GM12878 (cell line): ENCODE measurements at regions not wholly inside any gene's neighbourhood (a gene's known extent, or its start where the extent isn't known, plus 50 kb on each side); places are given as distances from the start of the nearest gene placed in this dataset.

Experiments used
- ATAC-seq: fragments of 200-7000 bp; cut with Tn5 transposase; 3 replicates; pipeline ENCODE4 v1.9.1; 2020; ENCODE audit warnings: mild to moderate bottlenecking, moderate library complexity
- BruUV-seq: library from RNA; stranded (reverse); fragments of 400-500 nt; replicated peaks from 2 replicates; lab custom pipeline; 2021; lab: Mats Ljungman, UMichigan
- CTCF ChIA-PET: fragments of 300-600 bp; sonication (Branson Sonifier 250); formaldehyde crosslinking; extraction: SDS; loops from one replicate; lab custom pipeline; 2021; ENCODE audit warnings: inconsistent platforms; lab: Yijun Ruan, JAX
- POLR2A ChIA-PET: fragments of 350-600 bp; formaldehyde crosslinking; extraction: SDS; loops from one replicate; lab custom pipeline; 2021; ENCODE audit warnings: inconsistent platforms; lab: Charles Lee
- RAD21 ChIA-PET: fragments of 300-600 bp; sonication (Branson Sonifier 250); formaldehyde crosslinking; loops from one replicate; lab custom pipeline; 2023; ENCODE audit warnings: antibody characterized with exemption; ENCODE audit not compliant: unreplicated experiment; lab: Charles Lee
- SMC1A ChIA-PET: fragments of 300-600 bp; sonication (Branson Sonifier 250); formaldehyde crosslinking; loops from one replicate; lab custom pipeline; 2023; ENCODE audit not compliant: unreplicated experiment, uncharacterized antibody; lab: Charles Lee
- DNase-seq: peaks from one replicate; pipeline ENCODE4 v3.0.0-alpha.2; 2011; ENCODE audit warnings: low read depth, low spot score
- FAIRE-seq: peaks from 3 replicates; lab custom pipeline; 2011; peaks lifted over from hg19 to GRCh38; lab: Jason Lieb, UNC
- H2AFZ ChIP-seq: 2 replicates; pipeline ENCODE4 v1.6.0; 2011; ENCODE audit warnings: low read depth, low read length, control low read depth; ENCODE audit not compliant: control insufficient read depth
- H3K27ac ChIP-seq: 2 replicates; pipeline ENCODE4 v1.5.1; 2011; ENCODE audit warnings: control low read depth; ENCODE audit not compliant: control insufficient read depth, insufficient read depth
- H3K27me3 ChIP-seq, 2 experiments: replicated peaks in 1 of 2; 2 replicates each; pipeline versions ENCODE4 v1.6.0 to v1.6.1; 2011; ENCODE audit warnings: low read length in 1 of 2; ENCODE audit not compliant: control insufficient read depth in 2 of 2, insufficient read depth in 2 of 2
- H3K36me3 ChIP-seq, 2 experiments: 2 replicates each; pipeline ENCODE4 v1.5.1; 2011; ENCODE audit warnings: low read length in 1 of 2; ENCODE audit not compliant: control insufficient read depth in 2 of 2, insufficient read depth in 2 of 2
- H3K4me1 ChIP-seq: 2 replicates; pipeline ENCODE4 v1.6.1; 2011; ENCODE audit warnings: mild to moderate bottlenecking, low read length, moderate library complexity, mixed read lengths; ENCODE audit not compliant: control insufficient read depth, insufficient read depth
- H3K4me2 ChIP-seq: 2 replicates; pipeline ENCODE4 v1.6.0; 2011; ENCODE audit warnings: control low read depth; ENCODE audit not compliant: control insufficient read depth, insufficient read depth
- H3K4me3 ChIP-seq: fragments of 200-600 bp; sonication (generic); 2 replicates; pipeline ENCODE4 v1.5.1; 2016
- H3K79me2 ChIP-seq: 2 replicates; pipeline ENCODE4 v1.6.0; 2011; ENCODE audit warnings: low read length; ENCODE audit not compliant: control insufficient read depth, insufficient read depth
- H3K9ac ChIP-seq: 2 replicates; pipeline ENCODE4 v1.8.0; 2011; ENCODE audit warnings: low read length, control low read depth, mixed read lengths; ENCODE audit not compliant: control insufficient read depth, insufficient read depth
- H3K9me3 ChIP-seq: replicated peaks from 3 replicates; pipeline ENCODE4 v1.5.1; 2011; ENCODE audit warnings: mild to moderate bottlenecking, low read length; ENCODE audit not compliant: control insufficient read depth, insufficient read depth
- H4K20me1 ChIP-seq: 2 replicates; pipeline ENCODE4 v1.6.0; 2011; ENCODE audit not compliant: control insufficient read depth, insufficient read depth
- DPF2 ChIP-seq: fragments of 450-650 bp; IDR thresholded peaks from 2 replicates; pipeline ENCODE4 v1.6.1; 2017; ENCODE audit warnings: mild to moderate bottlenecking
- FOS ChIP-seq: IDR thresholded peaks from 3 replicates; pipeline ENCODE4 v1.6.1; 2011; ENCODE audit warnings: borderline replicate concordance; ENCODE audit not compliant: insufficient read length; ENCODE audit errors: extremely low read depth
- IRF4 ChIP-seq: IDR thresholded peaks from 2 replicates; pipeline ENCODE4 v1.6.1; 2011; ENCODE audit warnings: low read depth, low read length
- MEF2A ChIP-seq: IDR thresholded peaks from 2 replicates; pipeline ENCODE4 v1.6.1; 2011; ENCODE audit warnings: low read depth, mild to moderate bottlenecking, low read length, moderate library complexity; ENCODE audit not compliant: insufficient read depth
- MLLT1 ChIP-seq: fragments of 450-650 bp; IDR thresholded peaks from 2 replicates; pipeline ENCODE4 v1.6.1; 2016; ENCODE audit warnings: mild to moderate bottlenecking
- NFIC ChIP-seq: IDR thresholded peaks from 2 replicates; pipeline ENCODE4 v1.6.1; 2012; ENCODE audit warnings: low read depth, mild to moderate bottlenecking, inconsistent platforms, low read length, moderate library complexity
- RAD21 ChIP-seq: IDR thresholded peaks from 2 replicates; pipeline ENCODE4 v1.6.1; 2011; ENCODE audit warnings: mild to moderate bottlenecking, low read depth, low read length, moderate library complexity; ENCODE audit not compliant: insufficient read depth
- RB1 ChIP-seq: fragments of 450-650 bp; formaldehyde crosslinking; IDR thresholded peaks from 2 replicates; pipeline ENCODE4 v1.6.1; 2017; ENCODE audit warnings: mild to moderate bottlenecking, borderline replicate concordance
- SMARCA5 ChIP-seq: fragments of 450-650 bp; IDR thresholded peaks from 2 replicates; pipeline ENCODE4 v1.6.1; 2017; ENCODE audit warnings: mild to moderate bottlenecking
- YBX1 ChIP-seq: fragments of 450-650 bp; IDR thresholded peaks from 2 replicates; pipeline ENCODE4 v1.6.1; 2016; ENCODE audit warnings: antibody characterized with exemption
- ZBED1 ChIP-seq: IDR thresholded peaks from 2 replicates; pipeline ENCODE4 v1.6.1; 2016; ENCODE audit warnings: borderline replicate concordance
- ZBTB4 ChIP-seq: fragments of 450-650 bp; formaldehyde crosslinking; IDR thresholded peaks from 2 replicates; pipeline ENCODE4 v1.4.0; 2022; ENCODE audit warnings: mild to moderate bottlenecking, moderate library complexity
- ZNF207 ChIP-seq: fragments of 450-650 bp; IDR thresholded peaks from 2 replicates; pipeline ENCODE4 v1.6.1; 2014; ENCODE audit warnings: antibody characterized with exemption, mild to moderate bottlenecking, borderline replicate concordance
- WGBS: methylation state at CpG from one replicate; pipeline ENCODE4 v1.1.6; 2016; ENCODE audit warnings: low lambda C conversion rate; ENCODE audit not compliant: insufficient replicate concordance, insufficient coverage; ENCODE audit errors: missing lambda C conversion rate; 5-methylcytosine and 5-hydroxymethylcytosine counted together
- in situ Hi-C: fragments of 300-500 bp; cut with MboI; formaldehyde crosslinking; loops from 9 replicates; pipeline ENCODE4 v1.14.3; 2018; ENCODE audit warnings: mixed read lengths
- intact Hi-C: fragments of 100-400 bp; cut with micrococcal nuclease; formaldehyde crosslinking; loops from one replicate; pipeline ENCODE4 v1.14.2; 2022; ENCODE audit not compliant: unreplicated experiment

- DNase-seq = no peak
- intact Hi-C loops (no loop called here), in situ Hi-C loops (no loop called here)
- no peaks in the 10 kb centered on the region for H3K36me3 ChIP-seq
- no peaks in the 10 kb centered on the region for H3K4me1 ChIP-seq
- ChIA-PET POLR2A (no interaction called here), CTCF (interaction anchor here (2.2 kb wide), 1 partner anchor 14 kb away, joined by 7 read pairs; no protein-coding TSS in a partner anchor), SMC1A (interaction anchor here (1.1 to 1.5 kb wide), 3 partner anchors 9 to 22 kb away, joined by 3 to 4 read pairs (median 4); no protein-coding TSS in a partner anchor)
- no peaks in the 10 kb centered on the region; the same call in 2 of the 3 replicates for H3K9me3 ChIP-seq
- no peaks in the 10 kb centered on the region for H3K27me3 ChIP-seq
- no peak overlapping the region for H3K4me2 ChIP-seq
- no peak overlapping the region for H2AFZ ChIP-seq
- WGBS = 0% methylated on average over 2 of the region's 2 CpGs
- no peaks in the 10 kb centered on the region for H3K79me2 ChIP-seq
- no TSS peak for BruUV-seq
- no peak for ATAC-seq
- no peak for TF ChIP-seq ZBED1
- TF ChIP-seq, all 136 proteins: peak for 0
- no peak overlapping the region for H3K4me3 ChIP-seq
- H3K27ac ChIP-seq = no peak overlapping the region
- H4K20me1 ChIP-seq = no peaks in the 10 kb centered on the region
- FAIRE-seq = no peak
- RAD21 ChIA-PET = no interaction called here
- H3K9ac ChIP-seq = no peak overlapping the region
These were observed 928.9 kb upstream of the CDH10 start for GRCh38 chr5:25573691-25574090.

GRCh38 chr5:25570067-25570583, 925.3 kb upstream of the CDH10 start:
- H3K27me3 ChIP-seq = no peaks in the 10 kb centered on the region
- no peak overlapping the region for H3K27ac ChIP-seq
- intact Hi-C loops (no loop called here), in situ Hi-C loops (no loop called here)
- WGBS = 5% methylated on average over 5 of the region's 5 CpGs
- H3K9me3 ChIP-seq = no peaks in the 10 kb centered on the region; the same call in 1 of the 3 replicates
- BruUV-seq = no TSS peak
- no peak overlapping the region for H2AFZ ChIP-seq
- H3K79me2 ChIP-seq = no peaks in the 10 kb centered on the region
- H4K20me1 ChIP-seq = no peaks in the 10 kb centered on the region
- no peak for ATAC-seq
- ChIA-PET POLR2A (interaction anchor here (0.6 kb wide), 1 partner anchor 917 kb away, joined by 3 read pairs; no protein-coding TSS in a partner anchor), SMC1A (no interaction called here), CTCF (interaction anchor here (1.9 kb wide), 1 partner anchor 10 kb away, joined by 4 read pairs; no protein-coding TSS in a partner anchor), RAD21 (no interaction called here)
- no peak overlapping the region for H3K9ac ChIP-seq
- H3K36me3 ChIP-seq = no peaks in the 10 kb centered on the region
- H3K4me1 ChIP-seq = no peaks in the 10 kb centered on the region
- no peak for FAIRE-seq
- DNase-seq = no peak
- H3K4me2 ChIP-seq = no peak overlapping the region
- no peak overlapping the region for H3K4me3 ChIP-seq
- no peak for TF ChIP-seq FOS
- TF ChIP-seq YBX1 = no peak
- TF ChIP-seq RB1 = no peak
- no peak for TF ChIP-seq MEF2A
- TF ChIP-seq NFIC = no peak
- TF ChIP-seq ZNF207 = no peak
- no peak for TF ChIP-seq MLLT1
- no peak for TF ChIP-seq IRF4
- TF ChIP-seq ZBTB4 = no peak
- TF ChIP-seq DPF2 = no peak
- no peak for TF ChIP-seq RAD21
- TF ChIP-seq SMARCA5 = no peak
